Panc1 (cell line): ENCODE measurements at regions not wholly inside any gene's neighbourhood (a gene's known extent, or its start where the extent isn't known, plus 50 kb on each side); places are given as distances from the start of the nearest gene placed in this dataset.

Source experiments
- ATAC-seq: fragments of 200-7000 bp; cut with Tn5 transposase; 2 replicates; pipeline ENCODE4 v1.9.1; 2020; ENCODE audit warnings: mild to moderate bottlenecking, moderate library complexity
- BruUV-seq: library from RNA; stranded (reverse); fragments of 400-500 nt; replicated peaks from 2 replicates; lab custom pipeline; 2021; lab: Mats Ljungman, UMichigan
- CTCF ChIA-PET: fragments of 300-600 bp; sonication (Branson Sonifier 250); formaldehyde crosslinking; loops from one replicate; lab custom pipeline; 2022; ENCODE audit warnings: antibody characterized with exemption; lab: Charles Lee
- POLR2A ChIA-PET: fragments of 300-600 bp; sonication (Branson Sonifier 250); formaldehyde crosslinking; loops from one replicate; lab custom pipeline; 2022; ENCODE audit warnings: antibody characterized with exemption; lab: Charles Lee
- DNase-seq: peaks from one replicate; pipeline ENCODE4 v3.0.0-alpha.2; 2010; ENCODE audit warnings: low read depth, low spot score
- H3K27ac ChIP-seq: 2 replicates; pipeline ENCODE4 v1.5.1; 2011; ENCODE audit warnings: mild to moderate bottlenecking, low read length, inconsistent platforms
- H3K27me3 ChIP-seq: fragments of 200-500 bp; sonication (Bioruptor generic); 2 replicates; pipeline ENCODE4 v1.6.0; 2014; ENCODE audit warnings: low read length, inconsistent platforms; ENCODE audit not compliant: control insufficient read depth, insufficient read depth
- H3K36me3 ChIP-seq: fragments of 200-500 bp; sonication (Bioruptor generic); 2 replicates; pipeline ENCODE4 v1.5.1; 2014; ENCODE audit warnings: inconsistent platforms, mild to moderate bottlenecking, low read length, moderate library complexity; ENCODE audit not compliant: control insufficient read depth, insufficient read depth
- H3K4me1 ChIP-seq: 2 replicates; pipeline ENCODE4 v1.5.1; 2011; ENCODE audit warnings: inconsistent platforms, mild to moderate bottlenecking, low read length, moderate library complexity; ENCODE audit not compliant: control insufficient read depth, insufficient read depth
- H3K4me3 ChIP-seq, 2 experiments: 2 replicates each; pipeline ENCODE4 v1.5.1; 2011 to 2012; ENCODE audit warnings: low read depth in 2 of 2, low read length in 2 of 2, mild to moderate bottlenecking in 2 of 2, inconsistent platforms in 1 of 2, moderate library complexity in 1 of 2
- H3K9me3 ChIP-seq: fragments of 200-500 bp; sonication (Bioruptor generic); 2 replicates; pipeline ENCODE4 v1.5.1; 2014; ENCODE audit warnings: low read depth, mild to moderate bottlenecking, inconsistent platforms, low read length, moderate library complexity; ENCODE audit not compliant: control insufficient read depth, insufficient read depth
- POLR2AphosphoS5 ChIP-seq: IDR thresholded peaks from 2 replicates; pipeline ENCODE4 v1.6.1; 2012; ENCODE audit warnings: mild to moderate bottlenecking, low read depth, low read length, moderate library complexity
- SIN3A ChIP-seq: IDR thresholded peaks from 2 replicates; pipeline ENCODE4 v1.6.1; 2012; ENCODE audit warnings: low read depth, mild to moderate bottlenecking, low read length, moderate library complexity, borderline replicate concordance; ENCODE audit not compliant: insufficient read depth
- TCF7L2 ChIP-seq: IDR thresholded peaks from 2 replicates; pipeline ENCODE4 v1.6.1; 2011; ENCODE audit warnings: mild to moderate bottlenecking, low read depth, low read length, inconsistent platforms
- in situ Hi-C: cut with HindIII; loops from 2 replicates; pipeline ENCODE4 v1.10.0; 2016; ENCODE audit warnings: low sequenced_read_pairs, low pct_unique_long_range_greater_than_20kb
- intact Hi-C: fragments of 100-400 bp; cut with micrococcal nuclease; formaldehyde crosslinking; loops from one replicate; pipeline ENCODE4 v1.10.0; 2022; ENCODE audit not compliant: unreplicated experiment
- TF ChIP-seq, protein P1 (sequence below): fragments of 450-650 bp; IDR thresholded peaks from 2 replicates; pipeline ENCODE4 v1.5.1; 2017; ENCODE audit warnings: mild to moderate bottlenecking
- TF ChIP-seq, protein P2 (sequence below), 2 experiments: IDR thresholded peaks; 2 replicates each; pipeline ENCODE4 v1.6.1; 2011 to 2012; ENCODE audit warnings: low read depth in 2 of 2, control low read depth in 1 of 2, low read length in 1 of 2, mild to moderate bottlenecking in 1 of 2, moderate library complexity in 1 of 2; ENCODE audit not compliant: insufficient read depth in 1 of 2

- H3K9me3 ChIP-seq: no peaks in the 10 kb centered on the region
- no peak for DNase-seq
- in situ Hi-C loops: no loop called here
- no TSS peak for BruUV-seq
- no peaks in the 10 kb centered on the region for H3K36me3 ChIP-seq
- H3K27ac ChIP-seq: no peak overlapping the region
- H3K4me3 ChIP-seq: no peak overlapping the region
- TF ChIP-seq, protein P1, sequence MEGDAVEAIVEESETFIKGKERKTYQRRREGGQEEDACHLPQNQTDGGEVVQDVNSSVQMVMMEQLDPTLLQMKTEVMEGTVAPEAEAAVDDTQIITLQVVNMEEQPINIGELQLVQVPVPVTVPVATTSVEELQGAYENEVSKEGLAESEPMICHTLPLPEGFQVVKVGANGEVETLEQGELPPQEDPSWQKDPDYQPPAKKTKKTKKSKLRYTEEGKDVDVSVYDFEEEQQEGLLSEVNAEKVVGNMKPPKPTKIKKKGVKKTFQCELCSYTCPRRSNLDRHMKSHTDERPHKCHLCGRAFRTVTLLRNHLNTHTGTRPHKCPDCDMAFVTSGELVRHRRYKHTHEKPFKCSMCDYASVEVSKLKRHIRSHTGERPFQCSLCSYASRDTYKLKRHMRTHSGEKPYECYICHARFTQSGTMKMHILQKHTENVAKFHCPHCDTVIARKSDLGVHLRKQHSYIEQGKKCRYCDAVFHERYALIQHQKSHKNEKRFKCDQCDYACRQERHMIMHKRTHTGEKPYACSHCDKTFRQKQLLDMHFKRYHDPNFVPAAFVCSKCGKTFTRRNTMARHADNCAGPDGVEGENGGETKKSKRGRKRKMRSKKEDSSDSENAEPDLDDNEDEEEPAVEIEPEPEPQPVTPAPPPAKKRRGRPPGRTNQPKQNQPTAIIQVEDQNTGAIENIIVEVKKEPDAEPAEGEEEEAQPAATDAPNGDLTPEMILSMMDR: no peak
- no peak for TF ChIP-seq SIN3A
- ChIA-PET CTCF (no interaction called here), POLR2A (no interaction called here)
- intact Hi-C loops: no loop called here
- H3K27me3 ChIP-seq: no peaks in the 10 kb centered on the region
- ATAC-seq: no peak
- no peaks in the 10 kb centered on the region for H3K4me1 ChIP-seq
Measured at GRCh38 chr2:16105669-16106281, 165.4 kb downstream of the MYCN start.

DNA sequence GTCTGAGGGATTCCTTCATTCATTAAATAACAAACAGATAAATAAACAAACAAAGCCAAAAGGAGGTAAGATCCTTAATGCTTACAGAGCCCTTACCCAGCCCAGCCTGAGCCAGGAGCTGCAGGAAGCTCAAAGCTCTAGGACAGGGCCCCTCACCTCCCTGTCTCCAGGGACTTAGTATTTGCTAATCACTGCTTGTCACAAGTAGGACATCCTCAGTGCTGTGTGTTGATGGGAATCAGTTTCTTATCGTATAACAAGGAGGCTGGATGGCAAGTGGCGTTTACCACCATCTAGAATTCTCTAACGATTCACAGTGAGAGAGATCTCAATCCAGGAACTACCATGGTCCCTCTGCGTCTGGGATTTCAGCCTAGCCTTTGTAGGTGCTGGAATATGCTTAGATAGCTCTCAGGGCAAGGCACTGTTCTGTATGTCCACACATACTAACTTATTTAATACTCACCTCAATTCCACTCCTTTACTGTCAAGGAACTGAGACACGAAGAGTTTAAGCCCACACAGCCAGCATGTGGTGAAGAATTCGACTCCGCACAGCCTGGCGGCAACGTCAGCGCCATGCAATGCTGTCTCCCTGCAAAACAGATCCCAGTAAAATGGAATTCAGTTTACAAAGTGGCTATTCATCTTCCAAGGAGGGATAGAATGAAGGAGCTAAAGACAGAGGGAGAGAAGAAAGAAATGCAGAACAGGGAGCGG, 164.8 kb downstream of the MYCN start:
- Histone ChIP-seq H3K27me3 (no peaks in the 10 kb centered on the region), H3K36me3 (no peaks in the 10 kb centered on the region), H3K4me1 (no peaks in the 10 kb centered on the region), H3K27ac (no peak overlapping the region), H3K4me3 (no peak overlapping the region), H3K9me3 (no peaks in the 10 kb centered on the region)
- ChIA-PET CTCF (no interaction called here), POLR2A (no interaction called here)
- intact Hi-C loops (no loop called here), in situ Hi-C loops (no loop called here)
- ATAC-seq (no peak), DNase-seq (no peak)
- TF ChIP-seq POLR2AphosphoS5 (no peak), SIN3A (no peak)
- BruUV-seq: no TSS peak

GRCh38 chr2:16104315-16104948, 164.1 kb downstream of the MYCN start:
- Histone ChIP-seq H3K36me3 (no peaks in the 10 kb centered on the region), H3K27me3 (no peaks in the 10 kb centered on the region), H3K27ac (no peak overlapping the region), H3K4me3 (no peak overlapping the region), H3K9me3 (no peaks in the 10 kb centered on the region), H3K4me1 (no peaks in the 10 kb centered on the region)
- DNase-seq (no peak), ATAC-seq (no peak)
- intact Hi-C loops: no loop called here
- no TSS peak for BruUV-seq
- TF ChIP-seq, protein P1: no peak
- TF ChIP-seq, protein P2, sequence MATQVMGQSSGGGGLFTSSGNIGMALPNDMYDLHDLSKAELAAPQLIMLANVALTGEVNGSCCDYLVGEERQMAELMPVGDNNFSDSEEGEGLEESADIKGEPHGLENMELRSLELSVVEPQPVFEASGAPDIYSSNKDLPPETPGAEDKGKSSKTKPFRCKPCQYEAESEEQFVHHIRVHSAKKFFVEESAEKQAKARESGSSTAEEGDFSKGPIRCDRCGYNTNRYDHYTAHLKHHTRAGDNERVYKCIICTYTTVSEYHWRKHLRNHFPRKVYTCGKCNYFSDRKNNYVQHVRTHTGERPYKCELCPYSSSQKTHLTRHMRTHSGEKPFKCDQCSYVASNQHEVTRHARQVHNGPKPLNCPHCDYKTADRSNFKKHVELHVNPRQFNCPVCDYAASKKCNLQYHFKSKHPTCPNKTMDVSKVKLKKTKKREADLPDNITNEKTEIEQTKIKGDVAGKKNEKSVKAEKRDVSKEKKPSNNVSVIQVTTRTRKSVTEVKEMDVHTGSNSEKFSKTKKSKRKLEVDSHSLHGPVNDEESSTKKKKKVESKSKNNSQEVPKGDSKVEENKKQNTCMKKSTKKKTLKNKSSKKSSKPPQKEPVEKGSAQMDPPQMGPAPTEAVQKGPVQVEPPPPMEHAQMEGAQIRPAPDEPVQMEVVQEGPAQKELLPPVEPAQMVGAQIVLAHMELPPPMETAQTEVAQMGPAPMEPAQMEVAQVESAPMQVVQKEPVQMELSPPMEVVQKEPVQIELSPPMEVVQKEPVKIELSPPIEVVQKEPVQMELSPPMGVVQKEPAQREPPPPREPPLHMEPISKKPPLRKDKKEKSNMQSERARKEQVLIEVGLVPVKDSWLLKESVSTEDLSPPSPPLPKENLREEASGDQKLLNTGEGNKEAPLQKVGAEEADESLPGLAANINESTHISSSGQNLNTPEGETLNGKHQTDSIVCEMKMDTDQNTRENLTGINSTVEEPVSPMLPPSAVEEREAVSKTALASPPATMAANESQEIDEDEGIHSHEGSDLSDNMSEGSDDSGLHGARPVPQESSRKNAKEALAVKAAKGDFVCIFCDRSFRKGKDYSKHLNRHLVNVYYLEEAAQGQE (IDR thresholded peaks at IDR 0.05; ENCODE audit: insufficient read depth in 1 of 2, low read depth in 2 of 2, low read length in 1 of 2): no peak
- TF ChIP-seq SIN3A (no peak), TCF7L2 (no peak), POLR2AphosphoS5 (no peak)
- in situ Hi-C loops: no loop called here
- ChIA-PET POLR2A (interaction anchor here (0.6 kb wide), 2 partner anchors 240 to 521 kb away, joined by 3 read pairs; no protein-coding TSS in a partner anchor), CTCF (no interaction called here)
